ENCODE measurements at regions not wholly inside any gene's neighbourhood (a gene's known extent, or its start where the extent isn't known, plus 50 kb on each side); places are given as distances from the start of the nearest gene placed in this dataset.

- TF ChIP-seq CTCF (IDR thresholded peaks at IDR 0.05) = no peak
- no peak for TF ChIP-seq POLR2A (IDR thresholded peaks at IDR 0.05)
Observed at GRCh38 chr16:17666293-17666692, 195.5 kb upstream of the XYLT1 start.
